Endothelial cell of umbilical vein (primary cell): ENCODE measurements at regions not wholly inside any gene's neighbourhood (a gene's known extent, or its start where the extent isn't known, plus 50 kb on each side); places are given as distances from the start of the nearest gene placed in this dataset.

Source experiments
- BruUV-seq: library from RNA; stranded (reverse); fragments of 400-500 nt; replicated peaks from 2 replicates; lab custom pipeline; 2021; lab: Mats Ljungman, UMichigan
- CTCF ChIA-PET: fragments of 300-600, 350-600 bp; sonication (Branson Sonifier 250); formaldehyde crosslinking; loops from one replicate; lab custom pipeline; 2021; ENCODE audit warnings: antibody characterized with exemption, inconsistent platforms; lab: Charles Lee
- POLR2A ChIA-PET: fragments of 300-600, 350-600 bp; sonication (Branson Sonifier 250); formaldehyde crosslinking; loops from one replicate; lab custom pipeline; 2021; ENCODE audit warnings: antibody characterized with exemption, inconsistent platforms; lab: Charles Lee
- DNase-seq: peaks from one replicate; pipeline ENCODE4 v3.0.0-alpha.2; 2011; ENCODE audit warnings: low read depth, low spot score
- FAIRE-seq: peaks from 2 replicates; lab custom pipeline; 2011; peaks lifted over from hg19 to GRCh38; lab: Jason Lieb, UNC
- H2AFZ ChIP-seq: 2 replicates; pipeline ENCODE4 v1.6.0; 2012; ENCODE audit warnings: low read depth, low read length, control low read depth, inconsistent platforms
- H3K27ac ChIP-seq: 2 replicates; pipeline ENCODE4 v1.5.1; 2011; ENCODE audit warnings: low read depth, mild to moderate bottlenecking, control low read depth, low read length, moderate library complexity; ENCODE audit not compliant: insufficient read depth
- H3K27me3 ChIP-seq, 2 experiments: 2 replicates each; pipeline versions ENCODE4 v1.6.0 to v1.6.1; 2011; ENCODE audit warnings: low read length in 2 of 2, mixed read lengths in 1 of 2; ENCODE audit not compliant: control insufficient read depth in 2 of 2, insufficient read depth in 2 of 2
- H3K36me3 ChIP-seq, 2 experiments: 2 replicates in 1 of 2; 3 replicates in 1 of 2; pipeline ENCODE4 v1.5.1; 2011; ENCODE audit warnings: low read length in 2 of 2, mild to moderate bottlenecking in 1 of 2, moderate library complexity in 1 of 2; ENCODE audit not compliant: control insufficient read depth in 2 of 2, insufficient read depth in 2 of 2; ENCODE audit errors: extremely low read depth in 1 of 2
- H3K4me1 ChIP-seq: 3 replicates; pipeline ENCODE4 v1.5.1; 2011; ENCODE audit warnings: mild to moderate bottlenecking, low read length; ENCODE audit not compliant: control insufficient read depth, insufficient read depth; ENCODE audit errors: extremely low read depth
- H3K4me2 ChIP-seq: 2 replicates; pipeline ENCODE4 v1.6.1; 2011; ENCODE audit warnings: low read length, control low read depth, mixed read lengths; ENCODE audit not compliant: insufficient read depth
- H3K4me3 ChIP-seq, 3 experiments: fragments of 200-600 bp in 1 of 3; sonication (generic), shearing (Covaris generic) in 1 of 3; replicated peaks in 1 of 3; 2 replicates each; pipeline ENCODE4 v1.5.1; 2011 to 2016; ENCODE audit warnings: control low read depth in 3 of 3, low read length in 3 of 3, mild to moderate bottlenecking in 2 of 3, inconsistent platforms in 1 of 3, low read depth in 1 of 3, moderate library complexity in 1 of 3; ENCODE audit not compliant: insufficient read depth in 1 of 3
- H3K79me2 ChIP-seq: 2 replicates; pipeline ENCODE4 v1.6.0; 2012; ENCODE audit warnings: low read length, inconsistent platforms; ENCODE audit not compliant: control insufficient read depth, insufficient read depth
- H3K9ac ChIP-seq: replicated peaks from 2 replicates; pipeline ENCODE3; 2011; ENCODE audit warnings: low read length, control low read depth; ENCODE audit not compliant: insufficient read depth; ENCODE audit errors: extremely low read depth
- H3K9me1 ChIP-seq: replicated peaks from 3 replicates; pipeline ENCODE4 v1.6.0; 2011; ENCODE audit warnings: mild to moderate bottlenecking, low read length; ENCODE audit not compliant: control insufficient read depth, insufficient read depth; ENCODE audit errors: extremely low read depth
- H3K9me3 ChIP-seq: replicated peaks from 2 replicates; pipeline ENCODE4 v1.5.1; 2012; ENCODE audit warnings: low read length, inconsistent platforms; ENCODE audit not compliant: control insufficient read depth, insufficient read depth
- H4K20me1 ChIP-seq: replicated peaks from 2 replicates; pipeline ENCODE3; 2011; ENCODE audit warnings: mild to moderate bottlenecking, low read length; ENCODE audit not compliant: control insufficient read depth, insufficient read depth; ENCODE audit errors: extremely low read depth
- CTCF ChIP-seq, 2 donors: IDR thresholded peaks; 1 replicate in 1 of 2; 2 replicates in 1 of 2; pipeline ENCODE4 v1.5.1; 2011; ENCODE audit warnings: low read length in 2 of 2, mild to moderate bottlenecking in 2 of 2, moderate library complexity in 2 of 2, control low read depth in 1 of 2, inconsistent platforms in 1 of 2, low read depth in 1 of 2; ENCODE audit not compliant: insufficient read depth in 1 of 2; ENCODE audit errors: extremely low read depth in 1 of 2
- EZH2 ChIP-seq: IDR thresholded peaks from 2 replicates; pipeline ENCODE4 v1.6.1; 2012; ENCODE audit warnings: borderline replicate concordance, low read depth, mild to moderate bottlenecking, moderate library complexity, low read length, inconsistent platforms; ENCODE audit not compliant: severe bottlenecking
- FOS ChIP-seq: IDR thresholded peaks from 2 replicates; pipeline ENCODE4 v1.6.1; 2011; ENCODE audit warnings: mild to moderate bottlenecking, low read length, moderate library complexity, borderline replicate concordance; ENCODE audit not compliant: insufficient read depth
- GATA2 ChIP-seq: IDR thresholded peaks from 2 replicates; pipeline ENCODE4 v1.7.0; 2011; ENCODE audit warnings: low read depth, mild to moderate bottlenecking, moderate library complexity, mixed read lengths, low read length; ENCODE audit not compliant: insufficient read length, insufficient read depth
- JUN ChIP-seq: IDR thresholded peaks from 2 replicates; pipeline ENCODE4 v1.6.1; 2011; ENCODE audit warnings: borderline replicate concordance, low read depth; ENCODE audit not compliant: insufficient read length, insufficient read depth
- MAX ChIP-seq: IDR thresholded peaks from 2 replicates; pipeline ENCODE4 v1.6.1; 2011; ENCODE audit not compliant: insufficient read depth, insufficient read length
- MYC ChIP-seq: IDR thresholded peaks from one replicate; pipeline ENCODE4 v1.6.1; 2011; ENCODE audit warnings: mild to moderate bottlenecking, low read depth, low read length
- POLR2A ChIP-seq: IDR thresholded peaks from 2 replicates; pipeline ENCODE4 v1.6.1; 2012; ENCODE audit warnings: low read depth, mild to moderate bottlenecking, control low read depth, low read length
- POLR2AphosphoS5 ChIP-seq: IDR thresholded peaks from 2 replicates; pipeline ENCODE4 v1.6.1; 2012; ENCODE audit warnings: low read depth, mild to moderate bottlenecking, control low read depth, low read length, moderate library complexity; ENCODE audit not compliant: insufficient read depth
- dilution Hi-C: fragments of 300-500 bp; cut with MboI; formaldehyde crosslinking; loops from one replicate; pipeline ENCODE4 v1.15.0; 2019; ENCODE audit warnings: low sequenced_read_pairs; ENCODE audit not compliant: extremely low pct_ligation_motif_present
- intact Hi-C: fragments of 100-400 bp; cut with micrococcal nuclease; formaldehyde crosslinking; loops from one replicate; pipeline ENCODE4 v1.10.0; 2022

GRCh38 chrX:117510453-117510852, 606.2 kb downstream of the KLHL13 start:
- TF ChIP-seq CTCF (IDR thresholded peaks at IDR 0.05; ENCODE audit: extremely low read depth in 1 of 2, insufficient read depth in 1 of 2, low read depth in 1 of 2, low read length in 2 of 2), result no peak
- no peak for TF ChIP-seq GATA2
- no peak for TF ChIP-seq POLR2A
- TF ChIP-seq POLR2AphosphoS5, result no peak
- no peak for TF ChIP-seq MYC
- no peak for TF ChIP-seq JUN
- TF ChIP-seq MAX, result no peak
- no peak for TF ChIP-seq FOS
- no peak for TF ChIP-seq EZH2
- Histone ChIP-seq H3K79me2 (no peaks in the 10 kb centered on the region), H2AFZ (no peak overlapping the region), H3K4me3 (no peak overlapping the region), H3K27me3 (no peaks in the 10 kb centered on the region), H3K36me3 (no peaks in the 10 kb centered on the region), H3K4me2 (no peak overlapping the region), H3K9me1 (no peaks in the 10 kb centered on the region), H3K9ac (no peak overlapping the region), H4K20me1 (no peaks in the 10 kb centered on the region), H3K4me1 (no peaks in the 10 kb centered on the region), H3K27ac (no peak overlapping the region), H3K9me3 (no peaks in the 10 kb centered on the region)
- dilution Hi-C loops (no loop called here), intact Hi-C loops (no loop called here)
- ChIA-PET POLR2A (no interaction called here), CTCF (no interaction called here)
- no peak for FAIRE-seq
- DNase-seq, result no peak
- BruUV-seq, result no TSS peak
